SK-N-SH treated with all-trans-retinoic acid at 6 μM for 48 hours (cell line): ENCODE measurements at regions not wholly inside any gene's neighbourhood (a gene's known extent, or its start where the extent isn't known, plus 50 kb on each side); places are given as distances from the start of the nearest gene placed in this dataset.

ENCODE experiments used
- ARNTL ChIP-seq: fragments of 450-650 bp; formaldehyde crosslinking; IDR thresholded peaks from 2 replicates; pipeline ENCODE4 v1.5.0; 2020; ENCODE audit warnings: low read depth, mild to moderate bottlenecking, moderate library complexity, borderline replicate concordance
- ISL1 ChIP-seq: fragments of 250-450 bp; sonication (Bioruptor Pico); IDR thresholded peaks from 2 replicates; pipeline ENCODE4 v2.1.2; 2022; ENCODE audit warnings: mild to moderate bottlenecking, moderate library complexity
- PPARA ChIP-seq: fragments of 250-450 bp; sonication (Bioruptor Pico); IDR thresholded peaks from 2 replicates; pipeline ENCODE4 v1.5.0; 2020; ENCODE audit warnings: mild to moderate bottlenecking, borderline replicate concordance
- RARB ChIP-seq: fragments of 250-450 bp; sonication (Bioruptor Pico); IDR thresholded peaks from 2 replicates; pipeline ENCODE4 v1.8.0; 2021; ENCODE audit warnings: mild to moderate bottlenecking, moderate library complexity
- SNAI2 ChIP-seq: fragments of 250-450 bp; sonication (Bioruptor Pico); IDR thresholded peaks from 2 replicates; pipeline ENCODE4 v1.5.0; 2020; ENCODE audit warnings: mild to moderate bottlenecking, moderate library complexity
- TCF4 ChIP-seq: fragments of 250-450 bp; sonication (Bioruptor Pico); IDR thresholded peaks from 2 replicates; pipeline ENCODE4 v1.8.0; 2021; ENCODE audit warnings: mild to moderate bottlenecking, moderate library complexity, borderline replicate concordance
- TOX ChIP-seq: fragments of 250-450 bp; sonication (Bioruptor Pico); IDR thresholded peaks from 2 replicates; pipeline ENCODE4 v1.8.0; 2021; ENCODE audit warnings: mild to moderate bottlenecking, moderate library complexity, borderline replicate concordance
- ZC3H10 ChIP-seq: fragments of 250-450 bp; sonication (Bioruptor Pico); IDR thresholded peaks from 2 replicates; pipeline ENCODE4 v1.5.1; 2021; ENCODE audit warnings: mild to moderate bottlenecking, moderate library complexity
- ZNF565 ChIP-seq: fragments of 450-650 bp; formaldehyde crosslinking; conservative IDR thresholded peaks from 2 replicates; pipeline ENCODE4 v1.5.0; 2020; ENCODE audit warnings: low read depth, mild to moderate bottlenecking, moderate library complexity
- TF ChIP-seq, protein P1 (sequence below): fragments of 250-450 bp; sonication (Bioruptor Pico); IDR thresholded peaks from 2 replicates; pipeline ENCODE4 v1.8.0; 2020; ENCODE audit warnings: mild to moderate bottlenecking, moderate library complexity, borderline replicate concordance

DNA sequence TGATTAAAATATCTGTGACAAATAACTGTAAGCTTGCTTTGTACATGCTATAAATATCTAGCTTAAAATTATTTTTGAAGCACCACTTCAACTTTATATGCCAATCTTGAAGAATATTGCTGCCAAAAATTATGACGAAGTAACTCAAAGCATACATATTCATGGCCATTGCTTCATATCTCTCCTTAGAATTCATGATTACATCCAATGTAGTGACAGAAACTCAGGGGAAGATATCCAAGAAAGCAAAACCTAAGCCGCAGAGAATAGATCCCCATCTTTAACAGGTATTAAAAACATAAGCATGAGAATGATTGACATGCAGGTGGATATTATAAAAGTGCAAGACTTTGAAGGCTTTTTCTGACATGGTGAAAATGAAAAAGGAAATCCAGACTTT is 100.8 kb upstream of the PLPPR1 start:
- TF ChIP-seq PPARA (CRISPR knock-in tag) (no peak), ARNTL (CRISPR knock-in tag) (no peak), SNAI2 (CRISPR knock-in tag) (no peak), TCF4 (CRISPR knock-in tag) (no peak), TOX (CRISPR knock-in tag) (no peak), ISL1 (no peak), RARB (CRISPR knock-in tag) (no peak), ZC3H10 (CRISPR knock-in tag) (no peak), ZNF565 (CRISPR knock-in tag) (no peak)
- TF ChIP-seq, protein P1, sequence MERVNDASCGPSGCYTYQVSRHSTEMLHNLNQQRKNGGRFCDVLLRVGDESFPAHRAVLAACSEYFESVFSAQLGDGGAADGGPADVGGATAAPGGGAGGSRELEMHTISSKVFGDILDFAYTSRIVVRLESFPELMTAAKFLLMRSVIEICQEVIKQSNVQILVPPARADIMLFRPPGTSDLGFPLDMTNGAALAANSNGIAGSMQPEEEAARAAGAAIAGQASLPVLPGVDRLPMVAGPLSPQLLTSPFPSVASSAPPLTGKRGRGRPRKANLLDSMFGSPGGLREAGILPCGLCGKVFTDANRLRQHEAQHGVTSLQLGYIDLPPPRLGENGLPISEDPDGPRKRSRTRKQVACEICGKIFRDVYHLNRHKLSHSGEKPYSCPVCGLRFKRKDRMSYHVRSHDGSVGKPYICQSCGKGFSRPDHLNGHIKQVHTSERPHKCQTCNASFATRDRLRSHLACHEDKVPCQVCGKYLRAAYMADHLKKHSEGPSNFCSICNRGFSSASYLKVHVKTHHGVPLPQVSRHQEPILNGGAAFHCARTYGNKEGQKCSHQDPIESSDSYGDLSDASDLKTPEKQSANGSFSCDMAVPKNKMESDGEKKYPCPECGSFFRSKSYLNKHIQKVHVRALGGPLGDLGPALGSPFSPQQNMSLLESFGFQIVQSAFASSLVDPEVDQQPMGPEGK (CRISPR knock-in tag): no peak
